ENCODE measurements at regions not wholly inside any gene's neighbourhood (a gene's known extent, or its start where the extent isn't known, plus 50 kb on each side); places are given as distances from the start of the nearest gene placed in this dataset.

- Histone ChIP-seq H3K9me3 (ENCODE audit: low read length) (no peaks in the 10 kb centered on the region), H3K27ac (ENCODE audit: extremely low read length, insufficient read depth, low read length) (no peak overlapping the region), H3K27me3 (ENCODE audit: control insufficient read depth in 1 of 2, insufficient read depth in 2 of 2, low read length in 2 of 2) (no peaks in the 10 kb centered on the region; a peak in 1 of 5 replicates), H2AFZ (ENCODE audit: low read length) (no peak overlapping the region), H3K4me2 (ENCODE audit: low read depth, low read length) (no peak overlapping the region), H4K20me1 (ENCODE audit: insufficient read depth, low read length) (no peaks in the 10 kb centered on the region), H3K36me3 (replicated peaks in 1 of 2; ENCODE audit: control insufficient read depth in 1 of 2, insufficient read depth in 2 of 2, low read length in 2 of 2) (no peaks in the 10 kb centered on the region), H3K4me1 (ENCODE audit: insufficient read depth, low read length) (no peaks in the 10 kb centered on the region), H3K9ac (ENCODE audit: insufficient read depth, low read depth, low read length) (no peak overlapping the region), H3K79me2 (ENCODE audit: insufficient read depth, low read length) (no peaks in the 10 kb centered on the region), H3K4me3 (replicated peaks in 1 of 3; ENCODE audit: insufficient read depth in 1 of 3, low read depth in 2 of 3, low read length in 3 of 3) (no peak overlapping the region)
- 63% methylated on average over 1 of the region's 1 CpG for WGBS (ENCODE audit: low lambda C conversion rate)
- ChIA-PET CTCF (ENCODE audit: low intra/inter-chr PET ratio, low total read pairs) (no interaction called here), POLR2A (no interaction called here)
- intact Hi-C loops (cut with micrococcal nuclease; ENCODE audit: unreplicated experiment): no loop called here
- no peak for DNase-seq (ENCODE audit: low spot score)
- in situ Hi-C loops (cut with HindIII; ENCODE audit: extremely low pct_ligation_motif_present, low pct_unique_long_range_greater_than_20kb): no loop called here
- ATAC-seq: no peak
- no TSS peak for BruUV-seq (replicated peaks)
- FAIRE-seq: no peak
- no peak for TF ChIP-seq ZNF569 (CRISPR knock-in tag; IDR thresholded peaks at IDR 0.05; ENCODE audit: borderline replicate concordance)
- no peak for TF ChIP-seq ZNF710 (CRISPR knock-in tag; IDR thresholded peaks at IDR 0.05; ENCODE audit: borderline replicate concordance)
- no peak for TF ChIP-seq ZNF12 (CRISPR knock-in tag; IDR thresholded peaks at IDR 0.05)
- no peak for TF ChIP-seq FOXA1 (IDR thresholded peaks at IDR 0.05)
- TF ChIP-seq FOXA1 (CRISPR knock-in tag; IDR thresholded peaks at IDR 0.05): no peak
- TF ChIP-seq SRSF4 (IDR thresholded peaks at IDR 0.05; ENCODE audit: low read depth, low read length, poor library complexity, severe bottlenecking): no peak
- TF ChIP-seq ARID5B (CRISPR knock-in tag; IDR thresholded peaks at IDR 0.05): no peak
- no peak for TF ChIP-seq ZNF160 (CRISPR knock-in tag; IDR thresholded peaks at IDR 0.05)
- TF ChIP-seq HNRNPH1 (optimal IDR thresholded peaks at IDR 0.05; ENCODE audit: low read depth, low read length): no peak
- TF ChIP-seq DNMT3B (CRISPR knock-in tag; conservative IDR thresholded peaks at IDR 0.05): no peak
- TF ChIP-seq ZNF768 (CRISPR knock-in tag; IDR thresholded peaks at IDR 0.05): no peak
- TF ChIP-seq ZFP37 (CRISPR knock-in tag; IDR thresholded peaks at IDR 0.05; ENCODE audit: borderline replicate concordance): no peak
- TF ChIP-seq ETV6 (CRISPR knock-in tag; conservative IDR thresholded peaks at IDR 0.05): no peak
- TF ChIP-seq, protein P1, sequence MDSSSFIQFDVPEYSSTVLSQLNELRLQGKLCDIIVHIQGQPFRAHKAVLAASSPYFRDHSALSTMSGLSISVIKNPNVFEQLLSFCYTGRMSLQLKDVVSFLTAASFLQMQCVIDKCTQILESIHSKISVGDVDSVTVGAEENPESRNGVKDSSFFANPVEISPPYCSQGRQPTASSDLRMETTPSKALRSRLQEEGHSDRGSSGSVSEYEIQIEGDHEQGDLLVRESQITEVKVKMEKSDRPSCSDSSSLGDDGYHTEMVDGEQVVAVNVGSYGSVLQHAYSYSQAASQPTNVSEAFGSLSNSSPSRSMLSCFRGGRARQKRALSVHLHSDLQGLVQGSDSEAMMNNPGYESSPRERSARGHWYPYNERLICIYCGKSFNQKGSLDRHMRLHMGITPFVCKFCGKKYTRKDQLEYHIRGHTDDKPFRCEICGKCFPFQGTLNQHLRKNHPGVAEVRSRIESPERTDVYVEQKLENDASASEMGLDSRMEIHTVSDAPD (CRISPR knock-in tag; IDR thresholded peaks at IDR 0.05): no peak
- no peak for TF ChIP-seq AFF4 (CRISPR knock-in tag; IDR thresholded peaks at IDR 0.05)
- TF ChIP-seq MAFG (CRISPR knock-in tag; IDR thresholded peaks at IDR 0.05): no peak
Measured at GRCh38 chr3:177567833-177568232, 370.6 kb upstream of the TBL1XR1 start.
